ENCODE measurements at regions not wholly inside any gene's neighbourhood (a gene's known extent, or its start where the extent isn't known, plus 50 kb on each side); places are given as distances from the start of the nearest gene placed in this dataset.

GRCh38 chr14:87080146-87080545, 912.8 kb downstream of the GALC start:
- DNase-seq, result no peak

- no peak for DNase-seq
These were observed 913.6 kb downstream of the GALC start for GRCh38 chr14:87079416-87079815.

GRCh38 chr14:87076922-87077321, 916.1 kb downstream of the GALC start:
- no peak for DNase-seq

- no peak for DNase-seq
These were observed 916.8 kb downstream of the GALC start for GRCh38 chr14:87076146-87076545.

- no peak for DNase-seq
These were observed 919.0 kb downstream of the GALC start for GRCh38 chr14:87073880-87074570.

GRCh38 chr14:87067591-87067990, 925.4 kb downstream of the GALC start:
- no peak for DNase-seq

GRCh38 chr14:87067061-87067460, 925.9 kb downstream of the GALC start:
- DNase-seq, result no peak

GRCh38 chr14:87066221-87066817, 926.7 kb downstream of the GALC start:
- DNase-seq, result no peak

GRCh38 chr14:87065366-87065765, 927.6 kb downstream of the GALC start:
- DNase-seq, result no peak

GRCh38 chr14:87063181-87063580, 929.8 kb downstream of the GALC start:
- no peak for DNase-seq

- no peak for DNase-seq
These were observed 932.6 kb downstream of the GALC start for GRCh38 chr14:87060405-87060804.

GRCh38 chr14:87059060-87059839, 933.7 kb downstream of the GALC start:
- no peak for DNase-seq

- DNase-seq, result no peak
These were observed 938.0 kb downstream of the GALC start for GRCh38 chr14:87055007-87055406.

GRCh38 chr14:87052646-87053225, 940.2 kb downstream of the GALC start:
- DNase-seq, result no peak

- DNase-seq, result no peak
These were observed 942.6 kb downstream of the GALC start for GRCh38 chr14:87050421-87050820.

- no peak for DNase-seq
These were observed 943.0 kb downstream of the GALC start for GRCh38 chr14:87049950-87050349.

- no peak for DNase-seq
These were observed 946.0 kb downstream of the GALC start for GRCh38 chr14:87046960-87047359.

- no peak for DNase-seq
These were observed 947.0 kb downstream of the GALC start for GRCh38 chr14:87045956-87046355.

- DNase-seq, result no peak
These were observed 947.7 kb downstream of the GALC start for GRCh38 chr14:87045246-87045645.

- DNase-seq, result no peak
These were observed 948.2 kb downstream of the GALC start for GRCh38 chr14:87044807-87045206.

- no peak for DNase-seq
These were observed 949.2 kb downstream of the GALC start for GRCh38 chr14:87043667-87044200.

- DNase-seq, result no peak
These were observed 950.6 kb downstream of the GALC start for GRCh38 chr14:87042354-87042753.

GRCh38 chr14:87041290-87042020, 951.5 kb downstream of the GALC start:
- no peak for DNase-seq
